ENCODE measurements at regions not wholly inside any gene's neighbourhood (a gene's known extent, or its start where the extent isn't known, plus 50 kb on each side); places are given as distances from the start of the nearest gene placed in this dataset.

DNA sequence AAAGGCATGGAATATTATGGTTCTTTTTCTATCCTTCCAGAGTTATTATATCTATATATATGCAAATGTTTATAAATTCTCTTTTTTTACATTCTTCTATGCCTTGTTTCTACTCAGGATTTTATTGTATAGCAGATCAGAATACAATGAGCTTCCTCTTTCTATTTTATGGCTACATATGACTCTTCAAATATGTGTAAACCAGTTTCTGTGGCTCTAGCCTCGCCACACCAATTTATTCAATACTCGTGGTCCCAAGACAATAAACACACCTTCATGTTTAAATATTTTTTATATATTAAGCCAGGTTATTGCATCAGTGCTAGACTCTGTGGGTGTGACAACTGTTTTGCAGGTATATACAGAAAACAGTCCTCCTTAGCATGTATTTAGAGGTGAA, 237.5 kb upstream of the MKLN1 start:
- Mint-ChIP-seq H3K4me1 (peaks cover 52% of the 10 kb centered on the region), H3K27me3 (no peaks in the 10 kb centered on the region), H3K27ac (peak overlapping the region; percentile 95), H3K36me3 (ENCODE audit: low read depth) (peaks cover 4% of the 10 kb centered on the region), H3K4me3 (no peak overlapping the region)
- ATAC-seq (no peak), DNase-seq (no peak)
- no peaks in the 10 kb centered on the region for H3K9me3 ChIP-seq (ENCODE audit: control insufficient read depth, low read length, poor library complexity, severe bottlenecking)

DNA sequence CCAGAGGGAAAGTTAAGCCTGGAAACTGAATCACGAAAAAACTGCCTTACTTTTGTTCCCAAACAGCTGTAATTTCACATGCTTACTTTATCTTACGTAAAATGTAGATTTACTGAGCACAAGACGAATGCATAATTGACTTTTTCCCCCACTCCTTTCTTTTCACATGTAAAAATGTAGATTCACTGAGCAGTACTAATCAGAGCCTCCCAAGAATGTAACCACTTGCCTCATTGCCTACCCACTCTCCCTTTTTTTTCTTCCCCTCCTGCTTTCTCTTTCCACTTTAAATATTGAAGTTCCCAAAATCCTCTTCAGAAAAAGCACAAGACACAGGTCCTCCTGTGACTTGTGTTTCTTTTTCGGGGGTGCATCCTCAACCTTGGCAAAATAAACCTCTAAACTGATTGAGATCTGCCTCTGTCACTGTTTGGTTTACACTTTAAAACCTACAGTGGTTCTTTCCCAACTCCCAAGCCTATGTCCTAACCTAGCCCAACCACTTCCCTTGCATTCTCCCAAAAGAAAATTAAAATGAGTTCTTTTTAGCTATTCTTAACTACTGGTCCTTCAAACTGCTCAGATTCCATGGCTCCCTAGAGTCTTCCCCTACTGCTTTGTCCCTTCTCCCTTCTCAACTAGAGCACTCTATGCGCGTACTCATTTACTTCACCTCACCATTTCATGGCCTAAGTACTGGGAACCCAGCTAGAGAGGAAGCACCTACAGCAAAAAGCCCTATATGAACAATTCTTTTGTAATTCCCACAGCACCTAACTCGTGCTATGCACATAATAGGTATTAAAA, 236.6 kb upstream of the MKLN1 start:
- Mint-ChIP-seq H3K36me3 (ENCODE audit: low read depth) (peaks cover 4% of the 10 kb centered on the region), H3K27me3 (no peaks in the 10 kb centered on the region), H3K27ac (peak overlapping the region; percentile 95), H3K4me1 (peaks cover 47% of the 10 kb centered on the region), H3K4me3 (peak overlapping the region; percentile 68)
- H3K9me3 ChIP-seq (ENCODE audit: control insufficient read depth, low read length, poor library complexity, severe bottlenecking): no peaks in the 10 kb centered on the region
- ATAC-seq: peak; percentile 12
- DNase-seq: no peak

DNA sequence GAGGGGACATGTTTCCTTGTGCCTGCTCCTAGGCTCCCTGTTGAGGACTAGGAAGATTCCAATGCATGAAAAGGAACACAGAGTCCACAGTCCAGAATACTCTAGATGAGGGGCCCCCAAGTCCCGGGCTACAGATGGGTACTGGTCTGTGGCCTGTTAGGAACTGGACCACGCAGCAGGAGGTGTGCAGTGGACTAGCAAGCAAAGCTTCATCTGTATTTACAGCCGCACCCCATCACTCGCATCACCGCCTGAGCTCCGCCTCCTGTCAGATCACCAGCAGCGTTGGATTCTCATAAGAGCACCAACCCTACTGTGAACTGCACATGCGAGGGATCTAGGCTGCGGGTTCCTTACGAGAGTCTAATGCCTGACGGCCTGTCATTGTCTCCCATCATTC, 233.0 kb upstream of the MKLN1 start:
- Mint-ChIP-seq H3K27ac (peak overlapping the region; percentile 95), H3K27me3 (no peaks in the 10 kb centered on the region), H3K36me3 (ENCODE audit: low read depth) (peaks cover 9% of the 10 kb centered on the region), H3K4me1 (peaks cover 63% of the 10 kb centered on the region), H3K4me3 (peak overlapping the region; percentile 49)
- DNase-seq (no peak), ATAC-seq (peak; percentile 14)
- no peaks in the 10 kb centered on the region for H3K9me3 ChIP-seq (ENCODE audit: control insufficient read depth, low read length, poor library complexity, severe bottlenecking)

DNA sequence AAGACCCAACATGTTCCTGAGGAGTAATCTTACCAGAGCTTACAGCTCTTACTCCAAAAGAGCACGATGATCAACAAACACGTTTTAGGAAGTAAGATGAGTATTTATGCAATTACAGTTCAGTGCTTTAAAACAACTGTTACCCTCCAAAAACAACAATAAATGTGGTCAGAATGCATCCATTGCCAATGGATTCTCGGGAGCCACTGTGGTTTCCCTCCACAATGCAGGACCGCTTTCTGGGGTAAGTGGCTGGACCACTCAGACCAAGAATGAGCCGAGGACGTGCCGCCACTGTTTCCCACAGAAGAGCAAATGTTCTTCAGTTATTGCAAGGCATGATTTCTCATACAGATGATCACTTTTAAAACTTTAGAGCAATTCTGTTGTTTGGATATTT, 232.3 kb upstream of the MKLN1 start:
- Mint-ChIP-seq H3K36me3 (ENCODE audit: low read depth) (peaks cover 9% of the 10 kb centered on the region), H3K4me3 (peak overlapping the region; percentile 49), H3K27ac (peak overlapping the region; percentile 95), H3K4me1 (peaks cover 65% of the 10 kb centered on the region), H3K27me3 (no peaks in the 10 kb centered on the region)
- DNase-seq (no peak), ATAC-seq (no peak)
- H3K9me3 ChIP-seq (ENCODE audit: control insufficient read depth, low read length, poor library complexity, severe bottlenecking): no peaks in the 10 kb centered on the region

DNA sequence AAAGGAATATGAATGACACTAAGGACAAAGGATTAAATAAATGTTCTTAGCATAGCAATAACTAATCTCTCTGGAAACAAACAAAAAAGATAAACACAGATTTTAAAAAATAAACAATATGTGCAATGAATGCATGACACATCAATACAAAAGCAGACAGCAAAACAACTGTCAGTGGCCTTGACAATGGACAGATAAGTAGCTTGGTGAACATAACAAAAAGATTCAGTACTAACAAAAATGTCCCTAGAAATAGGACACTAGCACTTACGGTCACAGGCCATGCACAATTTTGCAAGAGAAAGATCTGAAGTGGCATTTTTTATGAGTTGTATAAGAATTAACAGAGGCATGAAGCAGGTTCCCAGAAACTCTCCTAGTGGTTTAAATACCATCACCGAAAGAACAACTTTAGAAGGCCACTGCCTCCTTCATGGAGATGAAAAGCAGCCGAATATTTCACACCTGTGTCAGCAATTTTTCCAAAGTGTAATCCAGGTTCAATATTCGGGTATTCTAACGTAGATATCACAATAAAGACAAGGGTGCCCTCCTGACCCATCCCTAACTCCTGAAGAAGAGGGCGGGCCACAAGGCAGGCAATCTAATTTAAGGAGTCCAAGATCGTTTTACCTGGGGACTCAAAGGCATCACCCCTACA, 231.3 kb upstream of the MKLN1 start:
- H3K9me3 ChIP-seq (ENCODE audit: control insufficient read depth, low read length, poor library complexity, severe bottlenecking): no peaks in the 10 kb centered on the region
- Mint-ChIP-seq H3K4me1 (peaks cover 64% of the 10 kb centered on the region), H3K27me3 (no peaks in the 10 kb centered on the region), H3K4me3 (peak overlapping the region; percentile 62), H3K27ac (peak overlapping the region; percentile 95), H3K36me3 (ENCODE audit: low read depth) (peaks cover 9% of the 10 kb centered on the region)
- ATAC-seq (no peak), DNase-seq (no peak)

DNA sequence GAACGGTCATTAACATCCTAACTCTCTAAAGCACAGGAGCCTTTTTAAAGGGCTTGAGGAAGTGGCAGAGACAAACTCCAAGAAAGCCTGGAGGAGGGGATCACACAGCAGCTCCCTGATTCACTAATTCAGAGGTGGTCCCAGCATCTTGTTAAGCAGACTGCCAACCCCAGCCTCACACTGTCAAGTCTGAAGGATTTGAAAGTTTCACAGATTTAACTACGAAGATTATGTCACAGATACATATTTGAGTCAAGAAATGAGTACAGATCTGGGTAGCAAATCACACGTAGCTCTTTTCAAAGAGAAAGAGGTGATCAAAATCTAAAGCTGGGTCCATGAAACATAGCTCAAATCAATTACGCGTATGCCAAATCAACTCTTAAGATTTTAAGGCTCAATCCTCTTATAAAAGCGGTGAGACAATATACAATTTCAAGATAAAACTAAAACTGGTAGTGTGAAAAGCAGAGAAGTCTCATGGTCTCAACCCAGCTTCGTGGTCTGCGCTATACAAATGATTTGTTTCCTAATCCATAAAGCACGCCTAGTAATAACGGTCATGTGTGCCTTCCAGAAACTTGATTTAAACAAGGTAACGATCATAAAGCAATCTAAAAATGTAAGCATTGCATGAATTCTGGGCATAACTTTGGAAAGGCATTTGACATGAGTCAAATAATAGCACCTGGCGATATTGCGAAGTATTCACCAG, 229.9 kb upstream of the MKLN1 start:
- H3K36me3 Mint-ChIP-seq (ENCODE audit: low read depth): peaks cover 11% of the 10 kb centered on the region
- H3K9me3 ChIP-seq (ENCODE audit: control insufficient read depth, low read length, poor library complexity, severe bottlenecking): no peaks in the 10 kb centered on the region
- ATAC-seq: no peak
- H3K27me3 Mint-ChIP-seq: no peaks in the 10 kb centered on the region
- DNase-seq: no peak
- peak overlapping the region; percentile 95 for H3K27ac Mint-ChIP-seq
- peaks cover 71% of the 10 kb centered on the region for H3K4me1 Mint-ChIP-seq
- H3K4me3 Mint-ChIP-seq: peak overlapping the region; percentile 72

DNA sequence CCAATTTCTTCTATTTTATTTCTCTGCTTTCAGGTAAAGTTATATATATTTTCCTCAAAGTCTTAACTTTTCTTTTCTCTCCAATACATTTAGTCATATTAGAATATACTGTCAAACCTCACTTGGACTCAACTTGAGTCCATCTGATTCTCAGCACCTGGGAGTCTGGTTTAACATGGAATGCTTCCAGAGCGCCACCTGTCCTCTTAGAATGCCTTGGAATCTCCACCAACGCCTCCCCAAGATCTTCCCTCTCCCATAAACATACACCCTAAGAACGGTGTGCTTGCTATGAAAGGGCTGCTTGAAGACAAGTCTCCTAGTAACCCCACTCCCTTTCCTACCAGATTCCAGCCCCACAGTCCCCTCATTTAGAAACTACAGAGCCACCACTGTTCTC, 229.1 kb upstream of the MKLN1 start:
- Mint-ChIP-seq H3K4me3 (peak overlapping the region; percentile 86), H3K27ac (peak overlapping the region; percentile 95), H3K27me3 (no peaks in the 10 kb centered on the region), H3K36me3 (ENCODE audit: low read depth) (peaks cover 13% of the 10 kb centered on the region), H3K4me1 (peaks cover 76% of the 10 kb centered on the region)
- ATAC-seq (no peak), DNase-seq (no peak)
- H3K9me3 ChIP-seq (ENCODE audit: control insufficient read depth, low read length, poor library complexity, severe bottlenecking): no peaks in the 10 kb centered on the region

- H3K27ac Mint-ChIP-seq: peak overlapping the region; percentile 95
- H3K27me3 Mint-ChIP-seq: no peaks in the 10 kb centered on the region
- H3K4me1 Mint-ChIP-seq: peaks cover 79% of the 10 kb centered on the region
- no peak for DNase-seq
- H3K36me3 Mint-ChIP-seq (ENCODE audit: low read depth): peaks cover 17% of the 10 kb centered on the region
- no peaks in the 10 kb centered on the region for H3K9me3 ChIP-seq (ENCODE audit: control insufficient read depth, low read length, poor library complexity, severe bottlenecking)
- peak; percentile 58 for ATAC-seq
- peak overlapping the region; percentile 78 for H3K4me3 Mint-ChIP-seq
Observed at GRCh38 chr7:131100357-131101054, 227.2 kb upstream of the MKLN1 start.

DNA sequence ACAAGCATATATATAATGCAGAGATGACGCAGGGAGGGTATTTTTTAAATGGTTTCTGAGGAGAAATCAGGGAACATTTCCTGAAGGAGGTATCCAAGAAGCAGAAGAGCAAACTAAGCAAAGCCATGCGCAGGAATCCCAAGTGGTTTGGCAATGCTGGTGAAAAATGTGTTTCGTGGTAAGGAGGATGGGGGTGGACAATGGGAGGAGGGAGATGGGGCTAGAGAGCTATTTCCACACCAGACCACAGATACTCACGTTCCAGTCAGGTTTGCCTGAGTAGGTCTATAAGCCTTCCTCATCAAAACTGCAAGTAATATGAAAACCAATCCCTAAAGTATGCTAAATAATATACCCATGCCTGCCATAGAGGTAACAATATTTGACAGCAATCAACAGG, 223.7 kb upstream of the MKLN1 start:
- peak overlapping the region; percentile 95 for H3K27ac Mint-ChIP-seq
- H3K9me3 ChIP-seq (ENCODE audit: control insufficient read depth, low read length, poor library complexity, severe bottlenecking): no peaks in the 10 kb centered on the region
- H3K4me1 Mint-ChIP-seq: peaks cover 70% of the 10 kb centered on the region
- peaks cover 23% of the 10 kb centered on the region for H3K36me3 Mint-ChIP-seq (ENCODE audit: low read depth)
- ATAC-seq: no peak
- peak overlapping the region; percentile 98 for H3K4me3 Mint-ChIP-seq
- H3K27me3 Mint-ChIP-seq: no peaks in the 10 kb centered on the region
- DNase-seq: no peak

- no peaks in the 10 kb centered on the region for H3K9me3 ChIP-seq (ENCODE audit: control insufficient read depth, low read length, poor library complexity, severe bottlenecking)
- ATAC-seq: no peak
- H3K4me3 Mint-ChIP-seq: peak overlapping the region; percentile 98
- peaks cover 23% of the 10 kb centered on the region for H3K36me3 Mint-ChIP-seq (ENCODE audit: low read depth)
- DNase-seq: no peak
- peak overlapping the region; percentile 99 for H3K27ac Mint-ChIP-seq
- no peaks in the 10 kb centered on the region for H3K27me3 Mint-ChIP-seq
- H3K4me1 Mint-ChIP-seq: peaks cover 75% of the 10 kb centered on the region
Observed at GRCh38 chr7:131104596-131105293, 222.9 kb upstream of the MKLN1 start.

DNA sequence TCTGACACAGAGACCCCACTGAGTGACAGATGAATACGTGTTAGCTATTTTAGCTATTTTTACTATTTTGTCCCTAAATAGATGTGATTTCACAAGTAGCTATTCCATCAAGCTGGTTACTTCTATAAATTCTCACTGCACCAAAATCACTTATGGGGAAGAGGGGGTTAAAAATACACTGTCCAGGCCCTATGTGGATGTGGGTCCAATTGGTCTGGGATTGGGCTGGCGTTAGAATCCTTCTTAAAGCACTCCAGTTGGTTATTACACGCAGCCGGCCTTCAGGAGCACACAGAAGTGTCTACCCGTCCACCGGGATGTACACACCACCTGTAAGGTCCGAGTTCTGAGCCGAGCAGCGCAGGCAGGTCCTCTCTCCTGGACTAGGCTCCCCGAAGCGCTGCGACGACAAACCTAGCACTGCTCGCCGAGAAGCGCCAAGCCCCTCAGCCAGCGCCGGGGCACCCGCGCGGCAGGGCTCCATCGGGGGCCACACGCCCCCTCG, 222.3 kb upstream of the MKLN1 start:
- DNase-seq (no peak), ATAC-seq (no peak)
- Mint-ChIP-seq H3K27me3 (no peaks in the 10 kb centered on the region), H3K27ac (peak overlapping the region; percentile 99), H3K4me3 (peak overlapping the region; percentile 98), H3K36me3 (ENCODE audit: low read depth) (peaks cover 23% of the 10 kb centered on the region), H3K4me1 (peaks cover 70% of the 10 kb centered on the region)
- no peaks in the 10 kb centered on the region for H3K9me3 ChIP-seq (ENCODE audit: control insufficient read depth, low read length, poor library complexity, severe bottlenecking)
